Sigmoid colon (tissue), 6 donors: ENCODE measurements at regions not wholly inside any gene's neighbourhood (a gene's known extent, or its start where the extent isn't known, plus 50 kb on each side); places are given as distances from the start of the nearest gene placed in this dataset.

Experiments
- DNase-seq: peaks from one replicate; pipeline ENCODE4 v3.0.0-alpha.2; 2019
- H3K27ac ChIP-seq, 4 donors: fragments of 200-600 bp; sonication (generic); one replicate each; pipeline ENCODE4 v1.5.1; 2016 to 2019; ENCODE audit warnings: mild to moderate bottlenecking in 1 of 4
- H3K27me3 ChIP-seq, 3 donors: fragments of 200-600 bp; sonication (generic); one replicate each; pipeline ENCODE4 v1.5.1; 2019; ENCODE audit warnings: mild to moderate bottlenecking in 1 of 3
- H3K36me3 ChIP-seq, 4 donors: fragments of 200-600 bp; sonication (generic); one replicate each; pipeline ENCODE4 v1.5.1; 2016 to 2019
- H3K4me1 ChIP-seq, 4 donors: fragments of 200-600 bp; sonication (generic); one replicate each; pipeline ENCODE4 v1.5.1; 2017 to 2019
- H3K4me3 ChIP-seq, 4 donors: fragments of 200-600 bp; sonication (generic); one replicate each; pipeline ENCODE4 v1.5.1; 2017 to 2019; ENCODE audit warnings: mild to moderate bottlenecking in 2 of 4, moderate library complexity in 1 of 4
- H3K9me3 ChIP-seq, 4 donors: fragments of 200-600 bp in 3 of 4; sonication (generic) in 3 of 4; one replicate each; pipeline versions ENCODE4 v1.5.1 to v1.6.1; 2013 to 2019
- EP300 ChIP-seq, 4 donors: sonication (generic); formaldehyde crosslinking; IDR thresholded peaks; one replicate each; pipeline ENCODE4 v1.6.1; 2017; ENCODE audit warnings: antibody characterized with exemption in 4 of 4
- POLR2A ChIP-seq, 2 donors: fragments of 450-650 bp; IDR thresholded peaks; one replicate each; pipeline ENCODE4 v1.6.1; 2016; ENCODE audit warnings: antibody characterized with exemption in 2 of 2, mild to moderate bottlenecking in 2 of 2, moderate library complexity in 2 of 2
- POLR2AphosphoS5 ChIP-seq, 4 donors: sonication (generic); formaldehyde crosslinking; IDR thresholded peaks; one replicate each; pipeline ENCODE4 v1.6.1; 2017; ENCODE audit warnings: antibody characterized with exemption in 4 of 4
- WGBS, 2 donors: extraction: QIAGEN DNeasy Blood & Tissue Kit; methylation state at CpG; one replicate each; pipeline ENCODE4 v1.1.7; 2013; 5-methylcytosine and 5-hydroxymethylcytosine counted together
- intact Hi-C: fragments of 100-400 bp; cut with DNase I; formaldehyde crosslinking; loops from one replicate; pipeline ENCODE4 v1.15.1; 2023
- TF ChIP-seq, protein P1 (sequence below), 4 experiments: fragments of 450-650 bp in 3 of 4; fragments of 200-600 bp in 1 of 4; IDR thresholded peaks; one replicate each; pipeline ENCODE4 v1.5.1; 2016 to 2019; ENCODE audit warnings: antibody characterized with exemption in 4 of 4, mild to moderate bottlenecking in 3 of 4, moderate library complexity in 2 of 4
- donor health status: healthy with polysubstance abuse.
- donor health status: healthy.

DNA sequence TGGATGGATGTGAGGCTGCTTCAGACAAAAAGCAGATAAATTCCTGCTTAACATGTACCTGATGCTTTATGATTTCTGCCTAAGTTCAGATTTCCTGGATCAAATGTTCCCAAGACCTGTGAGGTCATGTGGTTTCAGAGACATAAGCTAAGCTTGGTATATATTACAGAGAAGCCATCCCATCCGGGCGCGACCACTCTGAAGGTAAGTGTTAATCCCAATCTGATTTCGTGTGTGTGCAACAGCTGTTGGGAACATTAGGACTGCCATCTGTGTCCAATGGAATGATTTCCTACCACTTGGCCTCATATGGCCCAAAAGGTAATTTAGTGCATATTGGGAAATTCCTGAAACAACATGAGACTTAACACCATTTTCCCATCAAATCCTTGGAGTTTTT, 199.1 kb downstream of the HS3ST3B1 start:
- intact Hi-C loops: no loop called here

DNA sequence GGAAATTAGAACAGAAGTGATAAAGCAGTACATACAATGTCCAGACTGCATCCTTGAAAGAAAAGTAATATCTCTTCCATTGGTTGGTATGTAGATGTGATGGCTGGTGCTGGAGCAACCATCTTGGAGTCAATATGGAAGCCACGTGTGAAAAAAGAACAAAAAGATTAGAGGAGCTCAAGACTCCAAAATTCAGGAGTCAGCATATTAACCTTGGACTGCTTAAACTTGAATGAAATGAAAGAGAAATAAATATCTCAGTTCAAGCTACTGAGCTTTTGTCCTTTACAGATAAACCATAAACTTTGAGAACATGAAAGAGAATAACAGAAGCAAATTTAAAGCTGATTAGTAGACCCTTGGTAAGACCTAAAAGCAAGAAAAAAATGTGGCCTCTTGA, 197.9 kb downstream of the HS3ST3B1 start:
- intact Hi-C loops: no loop called here

More for the DNA sequence above, 199.1 kb downstream of the HS3ST3B1 start:
- Histone ChIP-seq H3K4me1 (no peaks in the 10 kb centered on the region), H3K36me3 (no peaks in the 10 kb centered on the region), H3K9me3 (no peaks in the 10 kb centered on the region), H3K27ac (no peak overlapping the region), H3K4me3 (no peak overlapping the region), H3K27me3 (no peaks in the 10 kb centered on the region)
- no peak for DNase-seq
- TF ChIP-seq POLR2AphosphoS5 (IDR thresholded peaks at IDR 0.05): no peak
- TF ChIP-seq POLR2A (IDR thresholded peaks at IDR 0.05): no peak
- TF ChIP-seq EP300 (IDR thresholded peaks at IDR 0.05): no peak
- TF ChIP-seq, protein P1, sequence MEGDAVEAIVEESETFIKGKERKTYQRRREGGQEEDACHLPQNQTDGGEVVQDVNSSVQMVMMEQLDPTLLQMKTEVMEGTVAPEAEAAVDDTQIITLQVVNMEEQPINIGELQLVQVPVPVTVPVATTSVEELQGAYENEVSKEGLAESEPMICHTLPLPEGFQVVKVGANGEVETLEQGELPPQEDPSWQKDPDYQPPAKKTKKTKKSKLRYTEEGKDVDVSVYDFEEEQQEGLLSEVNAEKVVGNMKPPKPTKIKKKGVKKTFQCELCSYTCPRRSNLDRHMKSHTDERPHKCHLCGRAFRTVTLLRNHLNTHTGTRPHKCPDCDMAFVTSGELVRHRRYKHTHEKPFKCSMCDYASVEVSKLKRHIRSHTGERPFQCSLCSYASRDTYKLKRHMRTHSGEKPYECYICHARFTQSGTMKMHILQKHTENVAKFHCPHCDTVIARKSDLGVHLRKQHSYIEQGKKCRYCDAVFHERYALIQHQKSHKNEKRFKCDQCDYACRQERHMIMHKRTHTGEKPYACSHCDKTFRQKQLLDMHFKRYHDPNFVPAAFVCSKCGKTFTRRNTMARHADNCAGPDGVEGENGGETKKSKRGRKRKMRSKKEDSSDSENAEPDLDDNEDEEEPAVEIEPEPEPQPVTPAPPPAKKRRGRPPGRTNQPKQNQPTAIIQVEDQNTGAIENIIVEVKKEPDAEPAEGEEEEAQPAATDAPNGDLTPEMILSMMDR (IDR thresholded peaks at IDR 0.05): no peak
- WGBS, 2 donors: 94 to 95% methylated on average over 4 of the region's 4 CpGs

DNA sequence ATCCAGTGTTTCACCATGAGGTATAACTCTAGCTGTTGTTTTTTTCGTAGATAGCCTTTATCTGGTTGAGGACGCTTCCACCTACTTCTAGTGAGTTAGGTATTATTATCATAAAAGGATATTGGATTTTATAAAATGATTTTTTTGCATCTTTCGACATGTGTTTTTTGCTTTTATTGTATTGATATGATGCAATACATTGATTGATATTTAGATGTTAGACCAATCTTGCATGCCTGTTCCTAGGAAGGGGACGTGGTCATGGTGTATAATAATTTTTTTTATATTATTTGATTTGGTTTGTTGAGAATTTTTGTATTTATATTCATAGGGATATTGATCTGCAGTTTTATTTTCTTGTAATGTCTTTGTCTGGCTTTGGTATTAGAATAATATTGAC, 193.3 kb downstream of the HS3ST3B1 start:
- intact Hi-C loops: no loop called here
- Histone ChIP-seq H3K9me3 (no peaks in the 10 kb centered on the region), H3K4me3 (no peak overlapping the region), H3K36me3 (no peaks in the 10 kb centered on the region), H3K4me1 (no peaks in the 10 kb centered on the region), H3K27ac (no peak overlapping the region), H3K27me3 (no peaks in the 10 kb centered on the region)
- no peak for DNase-seq
- WGBS, 2 donors: 61 to 78% methylated on average over 4 of the region's 4 CpGs
- TF ChIP-seq, protein P1 (IDR thresholded peaks at IDR 0.05): no peak
- no peak for TF ChIP-seq POLR2AphosphoS5 (IDR thresholded peaks at IDR 0.05)
- TF ChIP-seq EP300 (IDR thresholded peaks at IDR 0.05): no peak
- no peak for TF ChIP-seq POLR2A (IDR thresholded peaks at IDR 0.05)

More for the DNA sequence above, 197.9 kb downstream of the HS3ST3B1 start:
- H3K27me3 ChIP-seq: no peaks in the 10 kb centered on the region
- no peaks in the 10 kb centered on the region for H3K4me1 ChIP-seq
- H3K36me3 ChIP-seq: no peaks in the 10 kb centered on the region
- no peak overlapping the region for H3K27ac ChIP-seq
- 70 to 89% methylated on average over 1 of the region's 1 CpG for WGBS, 2 donors
- H3K4me3 ChIP-seq: no peak overlapping the region
- no peak for TF ChIP-seq POLR2AphosphoS5 (IDR thresholded peaks at IDR 0.05)
- TF ChIP-seq, protein P1 (IDR thresholded peaks at IDR 0.05): no peak
- no peak for TF ChIP-seq POLR2A (IDR thresholded peaks at IDR 0.05)
- TF ChIP-seq EP300 (IDR thresholded peaks at IDR 0.05): no peak
- no peak for DNase-seq
- H3K9me3 ChIP-seq: no peaks in the 10 kb centered on the region

DNA sequence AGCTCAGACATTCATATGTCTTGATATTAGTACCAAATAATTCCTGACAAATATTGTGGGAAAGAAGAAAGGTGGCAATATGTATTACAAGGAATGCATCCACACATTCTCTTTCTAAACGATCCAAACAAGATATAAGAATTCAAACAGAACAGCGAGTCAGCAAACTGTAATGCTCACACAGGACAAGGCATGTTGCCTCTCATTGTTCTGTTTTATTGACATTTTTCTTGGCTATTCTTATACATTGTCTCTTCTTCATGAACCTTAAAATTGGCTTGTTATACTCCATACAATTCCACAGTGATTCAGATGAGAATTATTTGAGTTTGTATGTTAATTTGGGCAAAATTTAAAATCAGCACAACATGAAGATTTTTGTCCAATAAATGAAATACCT, 189.1 kb downstream of the HS3ST3B1 start:
- WGBS, 2 donors: 84 to 88% methylated on average over 2 of the region's 2 CpGs
- intact Hi-C loops: no loop called here

More for the DNA sequence above, 189.1 kb downstream of the HS3ST3B1 start:
- Histone ChIP-seq H3K27ac (no peak overlapping the region), H3K4me3 (no peak overlapping the region), H3K36me3 (no peaks in the 10 kb centered on the region), H3K4me1 (no peaks in the 10 kb centered on the region), H3K27me3 (no peaks in the 10 kb centered on the region), H3K9me3 (no peaks in the 10 kb centered on the region)
- DNase-seq: no peak
- TF ChIP-seq EP300 (IDR thresholded peaks at IDR 0.05) (no peak), POLR2A (IDR thresholded peaks at IDR 0.05) (no peak), POLR2AphosphoS5 (IDR thresholded peaks at IDR 0.05) (no peak)
- TF ChIP-seq, protein P1 (IDR thresholded peaks at IDR 0.05): no peak
